NCI-H2107 treated with DMSO at 0.1 percent for 48 hours (cell line): ENCODE measurements at regions not wholly inside any gene's neighbourhood (a gene's known extent, or its start where the extent isn't known, plus 50 kb on each side); places are given as distances from the start of the nearest gene placed in this dataset.

Experiments used
- DNase-seq: peaks from one replicate; lab custom pipeline; 2025; ENCODE audit not compliant: unreplicated experiment; lab: John Stamatoyannopoulos, UW

GRCh38 chr3:107992976-107993684, 97.7 kb downstream of the CD47 start:
- no peak for DNase-seq

- DNase-seq: no peak
Observed at GRCh38 chr3:107990926-107991325, 99.9 kb downstream of the CD47 start.

GRCh38 chr3:107990433-107990832, 100.4 kb downstream of the CD47 start:
- DNase-seq: no peak

GRCh38 chr3:107989661-107990060, 101.2 kb downstream of the CD47 start:
- DNase-seq: no peak

DNA sequence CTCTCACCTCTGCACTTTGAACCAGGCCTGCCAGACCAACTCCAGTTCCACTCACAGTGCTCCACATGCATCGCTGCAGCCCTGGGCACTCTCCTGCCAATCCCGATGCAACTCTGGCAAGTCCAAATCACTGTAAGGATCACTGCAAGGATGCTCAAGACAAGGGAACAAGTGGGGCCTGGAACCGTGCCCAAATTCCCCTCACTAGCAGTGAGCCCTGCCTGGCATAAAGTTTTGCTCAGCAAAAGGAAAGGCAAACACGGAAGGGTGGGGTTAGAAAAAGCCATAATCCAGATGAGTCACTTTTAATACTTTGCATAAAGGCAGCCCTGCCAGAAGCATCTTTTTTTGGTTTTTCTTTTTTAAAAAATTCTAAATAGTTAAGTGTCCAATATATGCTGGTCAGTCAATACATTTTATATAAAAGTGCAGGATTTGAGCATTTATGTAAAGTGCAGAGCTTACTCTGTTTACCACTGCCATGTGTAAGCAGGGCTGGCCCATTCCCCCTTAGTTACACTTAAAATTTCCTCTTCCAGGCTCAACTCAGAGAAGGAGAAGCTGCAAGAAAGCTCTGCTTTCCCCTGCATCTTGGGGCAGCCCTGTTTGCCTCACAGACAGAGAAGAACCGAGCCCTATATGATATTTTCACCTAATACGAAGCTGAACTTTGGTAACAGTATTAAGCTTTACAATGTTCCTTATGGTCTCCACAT, 102.2 kb downstream of the CD47 start:
- no peak for DNase-seq

DNA sequence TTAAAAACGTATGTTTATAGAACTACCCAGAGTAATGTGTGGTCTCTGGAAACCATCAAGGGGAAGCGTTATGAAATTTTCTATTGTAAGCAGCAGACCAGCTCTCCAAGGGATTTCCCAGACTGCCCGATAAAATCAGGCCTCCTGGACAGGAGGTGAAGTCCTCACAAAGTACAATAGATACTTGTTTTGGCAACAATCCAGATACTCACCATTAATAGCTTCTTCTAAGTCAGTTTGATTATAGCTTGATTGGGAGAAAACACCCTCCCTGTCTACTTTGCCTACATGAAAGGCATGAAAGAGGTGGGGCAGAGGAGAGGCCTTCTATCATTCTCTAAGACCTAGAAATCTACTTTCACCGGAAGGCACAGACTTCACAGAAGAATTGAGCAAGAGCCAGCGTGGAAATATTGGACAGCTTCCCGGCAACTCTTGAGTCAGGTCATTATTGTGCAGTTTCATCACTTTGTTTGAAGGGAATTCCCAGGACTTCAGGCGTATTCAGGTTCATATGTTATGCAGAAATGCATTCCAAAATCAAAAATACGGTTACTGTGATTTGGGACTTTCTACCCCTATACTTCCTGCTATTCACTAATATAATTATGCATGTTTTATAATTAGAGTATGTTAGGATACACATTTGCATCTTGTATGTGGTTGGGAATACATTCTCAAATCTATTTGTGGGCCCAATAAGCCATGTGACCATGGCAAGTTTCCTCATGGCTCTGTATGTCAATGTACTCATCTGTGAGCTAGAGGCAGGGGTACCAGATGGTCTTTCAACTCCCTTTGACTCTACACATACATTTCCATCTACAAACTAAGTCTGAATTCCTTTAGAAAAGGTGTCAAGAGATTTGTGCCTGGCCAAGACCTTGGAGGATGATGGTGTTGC, 103.5 kb downstream of the CD47 start:
- DNase-seq: no peak

GRCh38 chr3:107986505-107986904, 104.3 kb downstream of the CD47 start:
- no peak for DNase-seq

- DNase-seq: no peak
Observed at GRCh38 chr3:107985496-107985895, 105.3 kb downstream of the CD47 start.

DNA sequence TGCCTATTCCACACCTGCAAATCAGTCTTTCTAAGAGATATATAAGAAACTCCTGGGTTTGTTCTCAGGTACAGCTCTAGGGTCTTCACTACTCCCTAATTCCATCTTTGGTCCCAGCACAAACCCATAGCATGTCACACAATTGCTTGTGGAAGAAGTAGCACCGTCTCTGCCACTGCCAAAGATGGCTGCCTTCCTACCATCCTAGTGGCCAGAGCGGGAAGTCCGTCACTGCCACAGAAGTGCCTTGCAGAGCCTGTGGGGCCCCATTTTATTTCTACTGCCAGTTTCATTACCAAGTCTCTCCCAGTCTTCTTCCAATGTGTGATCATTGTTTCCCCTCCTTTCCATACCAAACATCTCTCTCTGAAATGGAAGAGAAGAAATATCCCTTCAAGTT, 107.6 kb downstream of the CD47 start:
- DNase-seq: no peak

DNA sequence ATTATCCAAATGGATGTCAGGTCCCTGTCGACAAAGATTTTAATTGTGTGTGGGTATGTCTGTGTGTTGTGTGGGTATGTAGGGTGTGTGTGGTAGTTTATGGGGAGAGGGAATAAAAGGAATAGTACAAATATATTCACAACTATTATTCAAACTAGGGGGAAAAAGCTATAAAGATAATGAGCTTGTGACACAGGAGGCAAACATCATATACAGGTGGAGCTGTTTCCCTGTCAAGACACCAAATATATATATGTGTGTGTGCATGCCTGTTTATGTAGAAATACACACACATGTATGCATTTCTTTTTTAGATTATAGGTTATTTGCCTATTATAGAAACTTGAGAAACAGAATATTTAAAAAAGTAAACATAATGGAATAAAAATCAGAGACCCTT, 108.7 kb downstream of the CD47 start:
- no peak for DNase-seq

DNA sequence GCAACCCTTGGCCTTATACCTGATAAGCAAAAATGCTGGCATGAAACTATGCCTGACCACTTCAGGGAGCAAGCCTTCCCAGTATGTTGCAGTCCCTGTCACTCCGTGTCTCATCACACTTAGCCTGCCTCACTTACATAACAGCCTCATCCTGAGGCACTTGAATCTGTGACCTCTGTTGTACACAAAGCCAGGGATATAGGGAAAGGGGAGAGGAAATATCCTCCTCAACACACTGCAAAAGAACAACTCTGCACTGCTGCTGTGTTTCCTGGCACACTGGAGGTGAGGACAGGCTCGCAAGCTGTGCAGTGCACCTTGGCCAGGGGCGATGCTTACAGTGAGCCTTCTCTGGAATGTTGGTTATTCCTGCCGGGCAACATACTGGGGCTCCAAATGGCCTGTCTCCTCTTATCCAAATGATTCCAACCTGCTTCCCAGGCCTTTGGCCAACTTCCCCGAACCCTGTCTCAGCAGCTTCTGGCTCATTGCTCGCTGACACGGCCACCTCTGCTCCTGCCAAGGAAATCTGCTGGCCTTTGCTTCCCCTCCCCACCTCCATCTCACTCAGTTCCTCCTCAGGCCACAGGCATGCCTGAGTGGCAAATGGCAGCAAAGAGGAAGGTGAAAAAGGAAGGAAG, 109.2 kb downstream of the CD47 start:
- DNase-seq: no peak

GRCh38 chr3:107979538-107979937, 111.3 kb downstream of the CD47 start:
- DNase-seq: no peak

DNA sequence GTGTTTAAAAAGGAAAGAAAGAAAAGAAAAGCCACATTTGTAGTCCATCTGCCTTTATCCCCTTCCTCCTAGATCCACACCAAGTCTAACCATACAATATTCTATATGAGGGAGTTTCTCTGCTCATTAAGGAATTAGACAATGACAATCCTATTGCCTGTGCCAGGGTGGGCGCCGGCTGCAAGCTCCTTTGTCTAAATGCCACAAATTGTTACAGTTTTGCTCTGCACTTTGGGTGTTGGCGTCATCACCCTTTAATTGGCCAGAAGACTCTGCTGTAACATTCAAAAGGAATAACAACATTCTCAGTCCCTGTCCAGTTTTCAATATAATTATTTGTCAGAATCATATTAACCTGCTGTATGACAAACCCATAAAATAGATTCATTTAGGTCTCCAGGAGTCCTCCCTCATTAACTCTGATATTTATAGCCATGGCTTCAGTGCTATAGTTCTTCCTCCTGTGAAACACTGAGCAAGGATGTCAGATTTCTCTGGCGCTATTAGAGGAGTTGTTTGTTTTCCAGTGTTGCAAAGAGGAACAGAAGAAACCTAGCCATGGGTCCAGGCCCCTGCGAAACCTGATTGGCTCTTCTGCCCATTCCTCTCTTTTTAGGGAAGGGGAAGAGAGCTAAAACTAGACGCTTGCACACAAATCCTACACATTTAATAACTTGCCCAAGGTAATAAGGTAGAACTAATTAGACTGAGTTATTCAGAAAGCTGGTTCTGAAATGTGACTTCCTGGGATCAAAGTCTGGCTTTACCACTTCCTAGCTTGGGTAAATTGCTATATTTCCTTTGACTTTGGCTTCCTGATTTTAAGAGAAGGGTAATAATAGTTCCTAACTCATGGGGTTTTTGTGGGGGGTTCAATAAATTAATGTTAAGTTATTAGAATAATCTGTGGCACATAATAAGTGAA, 112.4 kb downstream of the CD47 start:
- DNase-seq: no peak

GRCh38 chr3:107977221-107978130, 113.4 kb downstream of the CD47 start:
- DNase-seq: no peak

DNA sequence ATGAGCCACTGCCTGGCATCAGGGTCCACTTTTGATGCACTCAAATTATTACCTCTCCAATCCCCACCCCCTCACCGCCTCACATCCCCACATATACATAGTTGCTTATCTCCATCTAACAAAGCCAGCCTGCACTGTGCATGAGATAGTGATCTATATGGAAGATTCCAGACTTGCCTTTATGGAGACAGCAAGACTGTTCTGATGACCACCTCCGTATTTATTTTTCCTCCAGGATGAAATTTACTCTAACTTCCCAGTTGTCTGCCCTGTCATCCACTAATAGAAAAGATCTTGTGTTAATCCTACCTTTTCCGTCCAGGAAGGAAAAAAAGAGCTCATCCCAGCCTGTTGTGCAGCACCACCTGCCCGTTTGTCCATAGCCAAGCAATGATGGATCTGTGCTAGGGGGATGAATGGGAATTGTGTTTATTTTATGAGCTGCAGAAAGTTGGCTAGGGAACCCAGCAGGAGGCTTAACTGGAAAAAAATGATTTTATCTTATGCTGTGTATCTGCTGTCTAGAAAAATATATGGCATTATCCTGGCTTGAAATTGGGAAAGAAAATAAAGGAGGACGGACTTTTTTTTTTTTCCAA, 114.5 kb downstream of the CD47 start:
- DNase-seq: no peak

DNA sequence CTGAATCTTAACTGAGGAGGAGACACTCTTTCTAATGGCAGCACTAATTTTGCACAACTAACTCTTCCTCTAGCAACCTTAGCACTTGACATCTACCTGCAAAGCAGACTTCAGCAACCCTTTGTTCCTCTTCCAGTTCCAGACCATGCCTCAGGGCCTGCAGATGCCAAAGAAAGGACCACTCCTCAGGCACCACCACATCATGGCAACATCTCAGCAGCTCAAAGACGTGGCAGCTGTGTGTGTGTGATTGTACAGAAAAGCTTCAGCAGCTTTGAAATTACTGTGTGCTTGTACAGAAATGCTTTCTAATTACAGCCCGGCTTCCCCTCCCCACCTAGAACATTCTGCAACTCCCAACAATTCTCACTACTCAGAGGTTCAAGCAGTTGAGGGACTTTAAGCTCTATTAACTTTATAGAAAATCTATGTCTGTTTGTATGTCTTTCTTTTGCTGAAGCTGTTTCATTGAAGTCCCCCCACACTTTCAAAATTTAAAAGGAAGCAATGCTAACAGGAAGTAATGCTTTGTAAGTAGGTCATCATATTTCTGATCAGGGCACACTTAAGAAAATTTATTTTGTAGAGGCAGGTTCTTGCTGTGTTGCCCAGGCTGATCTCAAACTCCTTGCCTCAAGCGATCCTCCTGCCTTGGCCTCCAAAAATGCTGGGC, 115.2 kb downstream of the CD47 start:
- no peak for DNase-seq

DNA sequence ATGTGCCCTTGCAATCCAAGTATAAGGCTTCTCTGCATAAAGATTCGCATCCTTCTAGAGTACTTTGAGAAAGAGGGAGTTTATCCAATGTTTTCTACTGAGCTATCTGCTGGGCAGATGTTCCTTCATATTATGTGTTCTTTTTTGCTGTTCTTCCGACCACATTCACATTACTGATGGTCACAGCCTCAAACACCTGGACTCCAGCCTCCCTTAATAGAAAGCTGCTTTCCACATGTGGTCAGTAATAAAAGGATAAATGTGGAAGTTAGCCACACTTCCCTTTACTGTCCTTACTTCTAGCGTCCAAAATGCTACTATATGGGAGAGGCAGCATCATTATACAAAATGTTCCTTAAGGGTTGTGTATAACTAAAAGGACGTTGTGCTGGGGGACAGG, 116.9 kb downstream of the CD47 start:
- DNase-seq: no peak

DNA sequence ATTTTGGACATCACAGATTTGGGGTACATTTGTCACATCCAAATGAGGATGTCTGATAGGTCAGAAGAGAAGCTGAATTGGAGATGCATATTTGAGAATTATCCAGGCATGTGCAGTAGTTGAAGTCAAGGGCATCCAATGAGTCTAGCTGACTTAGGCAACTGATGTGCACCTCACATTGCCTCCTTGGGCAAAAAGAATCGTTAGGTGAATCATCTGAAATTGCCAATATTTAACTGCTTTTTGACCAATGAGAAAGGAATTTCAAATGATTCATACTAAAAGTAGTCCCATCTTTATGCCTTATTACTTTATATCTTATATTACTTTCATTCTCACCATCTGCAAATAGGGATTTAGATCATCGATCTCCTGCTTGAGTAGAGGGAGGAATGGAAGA, 117.7 kb downstream of the CD47 start:
- no peak for DNase-seq
